IMR-90 (cell line): ENCODE measurements at regions not wholly inside any gene's neighbourhood (a gene's known extent, or its start where the extent isn't known, plus 50 kb on each side); places are given as distances from the start of the nearest gene placed in this dataset.

Source experiments
- ATAC-seq: fragments of 200-7000 bp; cut with Tn5 transposase; 2 replicates; pipeline ENCODE4 v1.9.1; 2020; ENCODE audit warnings: low read depth, mild to moderate bottlenecking, moderate library complexity
- BruUV-seq: library from RNA; stranded (reverse); fragments of 400-500 nt; replicated peaks from 2 replicates; lab custom pipeline; 2021; lab: Mats Ljungman, UMichigan
- CTCF ChIA-PET: fragments of 300-600 bp; formaldehyde crosslinking; extraction: SDS; loops from one replicate; lab custom pipeline; 2021; ENCODE audit warnings: antibody characterized with exemption; lab: Yijun Ruan, JAX
- POLR2A ChIA-PET: fragments of 300-600 bp; sonication (Branson Sonifier 250); formaldehyde crosslinking; loops from one replicate; lab custom pipeline; 2022; ENCODE audit warnings: antibody characterized with exemption; ENCODE audit not compliant: unreplicated experiment; lab: Charles Lee
- DNase-seq: peaks from one replicate; pipeline ENCODE4 v3.0.0; 2013
- H2AFZ ChIP-seq: replicated peaks from 2 replicates; pipeline ENCODE3; 2013; ENCODE audit warnings: low read length, mild to moderate bottlenecking; ENCODE audit not compliant: poor library complexity
- H2AK5ac ChIP-seq: 2 replicates; pipeline ENCODE4 v1.6.1; 2013; ENCODE audit warnings: low read depth, low read length, inconsistent platforms
- H2AK9ac ChIP-seq: replicated peaks from 2 replicates; pipeline ENCODE3; 2013; ENCODE audit warnings: mild to moderate bottlenecking, low read depth, low read length, moderate library complexity; ENCODE audit not compliant: poor library complexity
- H2BK120ac ChIP-seq: 2 replicates; pipeline ENCODE4 v1.6.1; 2013; ENCODE audit warnings: low read depth, low read length, inconsistent platforms
- H2BK15ac ChIP-seq: 3 replicates; pipeline ENCODE4 v1.6.1; 2013; ENCODE audit warnings: low read depth, low read length, inconsistent platforms
- H2BK20ac ChIP-seq: 2 replicates; pipeline ENCODE4 v1.6.1; 2013; ENCODE audit warnings: low read depth, mild to moderate bottlenecking, inconsistent platforms, low read length, moderate library complexity
- H2BK5ac ChIP-seq: 2 replicates; pipeline ENCODE4 v1.6.1; 2013; ENCODE audit warnings: mild to moderate bottlenecking, low read depth, low read length, inconsistent platforms; ENCODE audit not compliant: poor library complexity, severe bottlenecking
- H3K14ac ChIP-seq: replicated peaks from 2 replicates; pipeline ENCODE4 v1.6.1; 2013; ENCODE audit warnings: low read depth, low read length, inconsistent platforms
- H3K18ac ChIP-seq: 2 replicates; pipeline ENCODE4 v1.6.1; 2013; ENCODE audit warnings: low read depth, low read length, control low read depth
- H3K23ac ChIP-seq: 2 replicates; pipeline ENCODE4 v1.6.1; 2013; ENCODE audit warnings: low read depth, low read length, inconsistent platforms
- H3K27ac ChIP-seq: 2 replicates; pipeline ENCODE4 v1.5.1; 2013; ENCODE audit warnings: mild to moderate bottlenecking, control low read depth, low read length; ENCODE audit not compliant: insufficient read depth
- H3K27me3 ChIP-seq: 2 replicates; pipeline ENCODE4 v1.6.1; 2013; ENCODE audit warnings: low read length; ENCODE audit not compliant: control insufficient read depth, insufficient read depth
- H3K36me3 ChIP-seq: 2 replicates; pipeline ENCODE4 v1.6.1; 2013; ENCODE audit warnings: low read length, mixed read lengths; ENCODE audit not compliant: control insufficient read depth, insufficient read depth
- H3K4ac ChIP-seq: 2 replicates; pipeline ENCODE4 v1.6.1; 2013; ENCODE audit warnings: low read depth, low read length, inconsistent platforms
- H3K4me1 ChIP-seq: 2 replicates; pipeline ENCODE4 v1.6.1; 2013; ENCODE audit warnings: low read length, mixed read lengths; ENCODE audit not compliant: control insufficient read depth, insufficient read depth
- H3K4me2 ChIP-seq: 2 replicates; pipeline ENCODE4 v1.6.1; 2013; ENCODE audit warnings: low read depth, mild to moderate bottlenecking, control low read depth, low read length, moderate library complexity
- H3K4me3 ChIP-seq: 2 replicates; pipeline ENCODE4 v1.5.1; 2013; ENCODE audit warnings: low read depth, mild to moderate bottlenecking, control low read depth, low read length, moderate library complexity; ENCODE audit not compliant: insufficient read depth
- H3K56ac ChIP-seq: 2 replicates; pipeline ENCODE4 v1.6.1; 2013; ENCODE audit warnings: low read length, inconsistent platforms; ENCODE audit not compliant: insufficient read depth; ENCODE audit errors: extremely low read depth
- H3K79me1 ChIP-seq, 2 experiments: 2 replicates each; pipeline ENCODE4 v1.6.1; 2013; ENCODE audit warnings: low read length in 2 of 2, inconsistent platforms in 1 of 2, low read depth in 1 of 2
- H3K9ac ChIP-seq: 2 replicates; pipeline ENCODE4 v1.6.1; 2013; ENCODE audit warnings: low read depth, low read length, control low read depth
- H3K9me1 ChIP-seq: 2 replicates; pipeline ENCODE4 v1.6.1; 2013; ENCODE audit warnings: low read length, inconsistent platforms; ENCODE audit not compliant: insufficient read depth
- H3K9me3 ChIP-seq: 2 replicates; pipeline ENCODE4 v1.6.1; 2013; ENCODE audit warnings: low read length; ENCODE audit not compliant: control insufficient read depth, insufficient read depth
- H4K20me1 ChIP-seq: 2 replicates; pipeline ENCODE4 v1.6.1; 2013; ENCODE audit warnings: low read length, inconsistent platforms; ENCODE audit not compliant: insufficient read depth
- H4K5ac ChIP-seq: 2 replicates; pipeline ENCODE4 v1.6.1; 2013; ENCODE audit warnings: mild to moderate bottlenecking, low read depth, low read length, control low read depth
- H4K8ac ChIP-seq, 2 experiments: 2 replicates each; pipeline ENCODE4 v1.6.1; 2013; ENCODE audit warnings: low read depth in 2 of 2, low read length in 2 of 2, control low read depth in 1 of 2, inconsistent platforms in 1 of 2
- H4K91ac ChIP-seq: 2 replicates; pipeline ENCODE4 v1.6.1; 2013; ENCODE audit warnings: low read depth, low read length, inconsistent platforms; ENCODE audit not compliant: insufficient read depth
- RAD21 ChIP-seq: IDR thresholded peaks from 2 replicates; pipeline ENCODE4 v1.6.1; 2012; ENCODE audit warnings: low read length, improper control_type of control experiment
- RCOR1 ChIP-seq: IDR thresholded peaks from 2 replicates; pipeline ENCODE4 v1.6.1; 2012; ENCODE audit warnings: mild to moderate bottlenecking, low read length, improper control_type of control experiment; ENCODE audit not compliant: insufficient replicate concordance
- WGBS, 2 experiments: methylation state at CpG; one replicate each; pipeline versions ENCODE4 v1.1.5 to v1.1.7; 2013; ENCODE audit warnings: missing lambda C conversion rate in 2 of 2; ENCODE audit not compliant: insufficient read length in 1 of 2; ENCODE audit errors: extremely low coverage in 2 of 2; 5-methylcytosine and 5-hydroxymethylcytosine counted together
- dilution Hi-C: fragments of 300-500 bp; cut with HindIII; formaldehyde crosslinking; loops from one replicate; pipeline ENCODE4 v1.14.3; 2018; ENCODE audit warnings: low sequenced_read_pairs; ENCODE audit not compliant: unreplicated experiment
- in situ Hi-C: fragments of 300-500 bp; cut with MboI; formaldehyde crosslinking; loops from 3 replicates; pipeline ENCODE4 v1.14.3; 2019; ENCODE audit warnings: low sequenced_read_pairs, inconsistent platforms, mixed read lengths
- intact Hi-C: fragments of 100-400 bp; cut with micrococcal nuclease; formaldehyde crosslinking; loops from 2 replicates; pipeline ENCODE4 v1.10.0; 2022

GRCh38 chr4:3390288-3390811 is 51.4 kb upstream of the HGFAC start:
- Histone ChIP-seq H2AK5ac (no peak overlapping the region), H2BK20ac (no peak overlapping the region), H3K9me1 (no peaks in the 10 kb centered on the region; the same call in 1 of the 2 replicates), H4K8ac (no peak overlapping the region), H3K14ac (no peak overlapping the region), H3K79me1 (peaks cover 0 to 20% of the 10 kb centered on the region in 2 experiments; a peak in 3 of 4 replicates), H4K91ac (no peak overlapping the region), H3K4ac (no peak overlapping the region), H3K36me3 (no peaks in the 10 kb centered on the region; the same call in 1 of the 2 replicates), H3K9me3 (no peaks in the 10 kb centered on the region), H2BK120ac (no peak overlapping the region), H2AFZ (no peak overlapping the region), H4K20me1 (peaks cover 6% of the 10 kb centered on the region), H2BK15ac (no peak overlapping the region), H3K4me1 (peaks cover 19% of the 10 kb centered on the region), H3K4me3 (no peak overlapping the region), H3K23ac (no peak overlapping the region), H3K9ac (no peak overlapping the region), H3K27ac (no peak overlapping the region), H2AK9ac (peak overlapping the region; percentile 8), H3K27me3 (no peaks in the 10 kb centered on the region), H3K18ac (no peak overlapping the region), H2BK5ac (no peak overlapping the region), H3K4me2 (no peak overlapping the region), H3K56ac (no peak overlapping the region), H4K5ac (no peak overlapping the region)
- intact Hi-C loops (no loop called here), in situ Hi-C loops (no loop called here), dilution Hi-C loops (no loop called here)
- TF ChIP-seq RCOR1, result no peak
- TF ChIP-seq RAD21, result no peak
- 79% methylated on average over 5 of the region's 24 CpGs; no CpG with 5 or more reads in 1 of the 2 experiments for WGBS, 2 experiments
- ChIA-PET CTCF (no interaction called here), POLR2A (no interaction called here)
- no TSS peak for BruUV-seq
- DNase-seq, result no peak
- no peak for ATAC-seq
